ENCODE measurements at regions not wholly inside any gene's neighbourhood (a gene's known extent, or its start where the extent isn't known, plus 50 kb on each side); places are given as distances from the start of the nearest gene placed in this dataset.

DNA sequence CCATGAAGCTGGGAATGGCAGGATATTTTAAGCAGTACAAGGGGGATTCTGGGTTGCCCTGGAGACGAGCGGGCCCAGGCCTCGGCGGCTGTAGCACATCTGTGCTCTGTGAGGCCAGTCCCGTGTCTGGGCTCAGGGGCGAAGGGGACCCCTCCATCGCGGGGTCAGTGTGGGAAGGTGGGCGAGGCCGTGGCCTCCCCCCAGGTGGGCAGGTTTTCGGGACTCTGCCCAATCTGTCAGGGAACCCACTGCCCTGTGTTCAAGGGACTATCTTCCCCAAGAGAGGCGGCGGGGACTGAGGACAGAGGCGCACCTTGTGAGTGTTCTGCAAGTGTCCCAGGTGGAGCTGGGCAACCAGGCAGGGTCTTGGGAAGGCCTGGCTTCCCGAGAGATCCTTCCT lies 336.6 kb downstream of the CTTN start:
- BruUV-seq (replicated peaks) = no TSS peak
- TF ChIP-seq SIN3A (IDR thresholded peaks at IDR 0.05; ENCODE audit: low read depth) = no peak
- no peak for TF ChIP-seq RAD21 (IDR thresholded peaks at IDR 0.05; ENCODE audit: low read depth)
- TF ChIP-seq POLR2A (IDR thresholded peaks at IDR 0.05; ENCODE audit: borderline replicate concordance, extremely low read depth, insufficient read depth, insufficient read length) = no peak
- TF ChIP-seq, protein P1, sequence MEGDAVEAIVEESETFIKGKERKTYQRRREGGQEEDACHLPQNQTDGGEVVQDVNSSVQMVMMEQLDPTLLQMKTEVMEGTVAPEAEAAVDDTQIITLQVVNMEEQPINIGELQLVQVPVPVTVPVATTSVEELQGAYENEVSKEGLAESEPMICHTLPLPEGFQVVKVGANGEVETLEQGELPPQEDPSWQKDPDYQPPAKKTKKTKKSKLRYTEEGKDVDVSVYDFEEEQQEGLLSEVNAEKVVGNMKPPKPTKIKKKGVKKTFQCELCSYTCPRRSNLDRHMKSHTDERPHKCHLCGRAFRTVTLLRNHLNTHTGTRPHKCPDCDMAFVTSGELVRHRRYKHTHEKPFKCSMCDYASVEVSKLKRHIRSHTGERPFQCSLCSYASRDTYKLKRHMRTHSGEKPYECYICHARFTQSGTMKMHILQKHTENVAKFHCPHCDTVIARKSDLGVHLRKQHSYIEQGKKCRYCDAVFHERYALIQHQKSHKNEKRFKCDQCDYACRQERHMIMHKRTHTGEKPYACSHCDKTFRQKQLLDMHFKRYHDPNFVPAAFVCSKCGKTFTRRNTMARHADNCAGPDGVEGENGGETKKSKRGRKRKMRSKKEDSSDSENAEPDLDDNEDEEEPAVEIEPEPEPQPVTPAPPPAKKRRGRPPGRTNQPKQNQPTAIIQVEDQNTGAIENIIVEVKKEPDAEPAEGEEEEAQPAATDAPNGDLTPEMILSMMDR (IDR thresholded peaks at IDR 0.05 in 2 of 3, conservative IDR thresholded peaks at IDR 0.05 in 1 of 3; ENCODE audit: borderline replicate concordance in 1 of 3, insufficient read depth in 1 of 3, low read depth in 2 of 3, low read length in 2 of 3) = no peak
- TF ChIP-seq, protein P2, sequence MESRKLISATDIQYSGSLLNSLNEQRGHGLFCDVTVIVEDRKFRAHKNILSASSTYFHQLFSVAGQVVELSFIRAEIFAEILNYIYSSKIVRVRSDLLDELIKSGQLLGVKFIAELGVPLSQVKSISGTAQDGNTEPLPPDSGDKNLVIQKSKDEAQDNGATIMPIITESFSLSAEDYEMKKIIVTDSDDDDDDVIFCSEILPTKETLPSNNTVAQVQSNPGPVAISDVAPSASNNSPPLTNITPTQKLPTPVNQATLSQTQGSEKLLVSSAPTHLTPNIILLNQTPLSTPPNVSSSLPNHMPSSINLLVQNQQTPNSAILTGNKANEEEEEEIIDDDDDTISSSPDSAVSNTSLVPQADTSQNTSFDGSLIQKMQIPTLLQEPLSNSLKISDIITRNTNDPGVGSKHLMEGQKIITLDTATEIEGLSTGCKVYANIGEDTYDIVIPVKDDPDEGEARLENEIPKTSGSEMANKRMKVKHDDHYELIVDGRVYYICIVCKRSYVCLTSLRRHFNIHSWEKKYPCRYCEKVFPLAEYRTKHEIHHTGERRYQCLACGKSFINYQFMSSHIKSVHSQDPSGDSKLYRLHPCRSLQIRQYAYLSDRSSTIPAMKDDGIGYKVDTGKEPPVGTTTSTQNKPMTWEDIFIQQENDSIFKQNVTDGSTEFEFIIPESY (IDR thresholded peaks at IDR 0.05; ENCODE audit: extremely low read depth, insufficient replicate concordance, low read length) = no peak
- no peak for TF ChIP-seq YY1 (IDR thresholded peaks at IDR 0.05; ENCODE audit: extremely low read depth, insufficient replicate concordance, low read depth, low read length)
- no peak overlapping the region for H3K4me3 ChIP-seq (replicated peaks in 1 of 2; ENCODE audit: low read depth in 1 of 2, low read length in 2 of 2)
- H2AFZ ChIP-seq (ENCODE audit: low read depth, low read length, poor library complexity, severe bottlenecking) = no peak overlapping the region
- CTCF ChIA-PET = no interaction called here
- H3K9me2 ChIP-seq (ENCODE audit: insufficient read depth) = no peaks in the 10 kb centered on the region
- RAD21 ChIA-PET (ENCODE audit: low non-redundant PET in 1 of 2, low total read pairs in 2 of 2, uncharacterized antibody in 2 of 2, unreplicated experiment in 2 of 2) = no interaction called here
- H3K9me3 ChIP-seq (ENCODE audit: control insufficient read depth in 1 of 2, insufficient read depth in 1 of 2, low read depth in 1 of 2, low read length in 2 of 2) = no peaks in the 10 kb centered on the region
- H3K36me3 ChIP-seq (ENCODE audit: control insufficient read depth in 1 of 2, insufficient read depth in 2 of 2, low read length in 2 of 2) = no peaks in the 10 kb centered on the region
- POLR2A ChIA-PET = no interaction called here
- peaks cover 12 to 19% of the 10 kb centered on the region in 2 experiments for H3K4me1 ChIP-seq (ENCODE audit: control insufficient read depth in 1 of 2, insufficient read depth in 2 of 2, low read length in 2 of 2)
- no peaks in the 10 kb centered on the region for H3K27me3 ChIP-seq (ENCODE audit: insufficient read depth, low read length)
- DNase-seq (ENCODE audit: low read depth, low spot score) (no peak), ATAC-seq (no peak)
- H3K9ac ChIP-seq (ENCODE audit: low read length) = no peak overlapping the region
- no peak overlapping the region for H3K27ac ChIP-seq (ENCODE audit: low read depth, low read length)
- H3K79me2 ChIP-seq (ENCODE audit: insufficient read depth, low read length) = no peaks in the 10 kb centered on the region
- intact Hi-C loops (cut with micrococcal nuclease) = no loop called here
- no peaks in the 10 kb centered on the region for H4K20me1 ChIP-seq (ENCODE audit: insufficient read depth)
- no peak overlapping the region for H3K4me2 ChIP-seq (ENCODE audit: low read length)
